GM20431 (cell line): ENCODE measurements at regions not wholly inside any gene's neighbourhood (a gene's known extent, or its start where the extent isn't known, plus 50 kb on each side); places are given as distances from the start of the nearest gene placed in this dataset.

Source experiments
- in situ Hi-C: fragments of 300-500 bp; cut with MseI, MboI; formaldehyde crosslinking; loops from one replicate; pipeline ENCODE4 v1.15.0; 2020; ENCODE audit warnings: low sequenced_read_pairs; ENCODE audit not compliant: unreplicated experiment

- in situ Hi-C loops = no loop called here
Observed at GRCh38 chr6:2542858-2543218, 207.9 kb downstream of the MYLK4 start.

- in situ Hi-C loops = no loop called here
Observed at GRCh38 chr6:2542101-2542857, 208.4 kb downstream of the MYLK4 start.

- in situ Hi-C loops = no loop called here
Observed at GRCh38 chr6:2536451-2536850, 214.3 kb downstream of the MYLK4 start.

DNA sequence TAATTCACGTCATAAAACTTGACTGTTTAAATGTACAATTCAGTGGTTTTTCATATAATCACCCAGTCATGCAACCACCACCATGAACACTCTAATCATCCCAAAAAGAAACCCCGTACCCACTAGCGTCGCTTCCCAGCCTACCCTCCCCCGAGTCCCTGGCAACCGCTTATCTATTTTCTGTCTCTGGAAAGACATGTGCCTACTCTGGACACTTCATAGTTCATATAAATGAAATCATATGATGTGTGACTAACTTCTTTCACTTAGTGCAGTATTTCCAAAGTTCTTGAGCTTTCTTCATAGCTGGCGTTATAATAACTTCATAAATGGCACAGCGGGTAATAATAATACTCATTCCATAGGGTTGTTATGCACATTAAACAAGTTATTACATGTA is 215.2 kb downstream of the MYLK4 start:
- in situ Hi-C loops = no loop called here

GRCh38 chr6:2534406-2535042 is 216.2 kb downstream of the MYLK4 start:
- in situ Hi-C loops = no loop called here

DNA sequence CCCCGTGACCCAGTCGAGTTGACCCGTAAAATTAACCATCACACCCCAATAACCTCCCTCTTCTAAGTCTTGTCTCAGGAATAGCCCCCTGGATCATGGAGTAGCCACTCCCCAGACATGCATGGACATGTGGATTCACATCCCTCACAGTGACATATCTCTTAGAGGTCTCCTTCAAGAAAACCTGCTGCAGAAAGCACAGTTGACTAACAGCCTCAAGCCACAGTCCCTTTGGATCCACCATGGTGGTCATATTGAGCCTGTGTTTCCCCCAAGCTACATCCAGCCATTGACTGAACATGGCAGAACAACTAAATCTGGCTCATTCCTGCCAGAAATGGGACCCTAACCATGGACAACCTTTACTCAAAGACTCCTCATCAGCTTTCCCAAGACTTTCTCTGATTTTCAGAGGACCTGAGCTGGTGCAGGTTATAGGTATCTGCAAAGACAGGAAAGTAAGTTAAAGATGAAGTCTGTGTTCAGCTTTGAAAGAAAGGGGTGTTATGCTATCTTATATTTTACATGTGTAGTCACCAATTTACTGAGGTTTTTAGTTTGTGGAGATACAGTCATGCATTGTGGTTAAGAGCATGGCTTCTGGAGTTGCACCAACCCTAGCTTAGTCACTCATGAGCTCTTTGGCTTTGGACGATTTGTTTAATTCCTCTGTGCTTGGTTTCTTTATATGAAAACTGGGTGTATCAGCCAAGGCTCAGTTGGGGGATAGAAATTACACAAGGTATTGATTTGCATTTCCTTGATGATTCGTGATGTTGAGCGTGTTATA is 219.1 kb downstream of the MYLK4 start:
- in situ Hi-C loops = no loop called here

GRCh38 chr6:2529211-2529719 is 221.5 kb downstream of the MYLK4 start:
- in situ Hi-C loops = no loop called here

GRCh38 chr6:2528156-2528555 is 222.6 kb downstream of the MYLK4 start:
- in situ Hi-C loops = no loop called here

GRCh38 chr6:2526766-2527165 is 224.0 kb downstream of the MYLK4 start:
- in situ Hi-C loops = no loop called here

DNA sequence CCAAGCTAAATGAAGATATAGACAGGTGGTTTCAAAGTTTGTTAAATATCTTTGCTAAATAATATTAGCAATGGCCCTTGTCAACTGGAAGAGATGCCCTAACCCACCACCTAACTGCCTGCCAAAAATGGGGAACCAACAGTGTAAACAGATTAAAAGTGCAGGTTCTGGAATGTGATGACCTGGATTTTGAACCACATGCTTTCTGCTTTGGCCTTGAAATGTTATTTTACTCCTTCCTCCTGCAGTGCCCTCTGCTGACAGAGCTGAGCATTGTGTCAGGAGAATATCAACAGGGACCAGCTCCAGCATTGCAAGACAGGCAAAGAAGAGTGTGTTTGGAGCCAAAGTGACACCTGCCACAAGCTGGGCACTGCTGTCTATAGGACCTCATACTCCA is 226.6 kb downstream of the MYLK4 start:
- in situ Hi-C loops = no loop called here

DNA sequence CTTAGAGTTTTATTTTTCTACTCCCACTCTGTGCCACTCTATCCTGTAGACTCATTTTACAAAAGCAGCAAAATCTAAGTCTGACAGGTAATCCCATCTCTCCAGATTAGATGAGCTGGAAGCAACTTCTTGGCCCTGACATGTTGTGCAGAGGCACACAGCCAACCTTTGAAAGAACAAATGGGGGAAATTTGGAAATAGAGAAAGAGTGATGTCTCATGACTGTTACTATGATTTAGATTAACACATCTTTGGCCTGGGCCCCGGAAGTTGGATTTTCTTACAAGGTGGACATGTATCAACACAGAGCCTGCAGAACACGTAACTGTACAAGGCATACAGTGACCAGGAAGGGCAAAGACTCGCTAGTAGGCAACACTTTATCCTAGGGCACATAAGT is 227.7 kb downstream of the MYLK4 start:
- in situ Hi-C loops = no loop called here

GRCh38 chr6:2522521-2522920 is 228.2 kb downstream of the MYLK4 start:
- in situ Hi-C loops = no loop called here

DNA sequence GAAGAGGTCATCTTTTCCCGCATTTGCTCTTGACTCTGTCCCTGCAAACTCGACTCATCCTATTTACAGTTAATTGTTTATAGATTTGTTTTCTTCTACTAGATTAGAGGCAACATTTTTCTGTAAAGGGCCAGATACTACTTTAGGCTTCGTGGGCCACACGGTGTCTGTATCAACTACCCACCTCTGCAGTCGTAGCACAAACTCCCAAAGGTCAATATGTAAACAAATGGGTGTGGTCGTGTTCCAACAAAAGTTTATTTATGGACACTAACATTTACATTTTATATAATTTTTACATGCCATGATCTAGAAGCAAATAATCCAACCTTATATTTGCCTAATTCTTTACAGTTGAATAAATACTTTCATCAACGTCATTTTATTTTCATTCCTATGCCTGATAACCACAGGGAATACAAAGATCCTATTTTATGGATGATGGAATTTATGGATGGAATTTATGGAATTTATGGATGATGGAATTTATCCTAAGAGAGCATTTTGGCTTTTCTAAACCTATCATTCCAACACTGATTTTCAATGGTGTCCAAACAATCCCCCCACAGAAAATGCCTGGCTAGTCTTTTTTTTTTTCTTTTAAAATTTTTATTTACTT is 232.8 kb downstream of the MYLK4 start:
- in situ Hi-C loops = no loop called here

GRCh38 chr6:2517401-2517800 is 233.3 kb downstream of the MYLK4 start:
- in situ Hi-C loops = no loop called here

GRCh38 chr6:2516059-2516458 is 234.7 kb downstream of the MYLK4 start:
- in situ Hi-C loops = no loop called here

GRCh38 chr6:2514965-2515543 is 235.7 kb downstream of the MYLK4 start:
- in situ Hi-C loops = no loop called here

DNA sequence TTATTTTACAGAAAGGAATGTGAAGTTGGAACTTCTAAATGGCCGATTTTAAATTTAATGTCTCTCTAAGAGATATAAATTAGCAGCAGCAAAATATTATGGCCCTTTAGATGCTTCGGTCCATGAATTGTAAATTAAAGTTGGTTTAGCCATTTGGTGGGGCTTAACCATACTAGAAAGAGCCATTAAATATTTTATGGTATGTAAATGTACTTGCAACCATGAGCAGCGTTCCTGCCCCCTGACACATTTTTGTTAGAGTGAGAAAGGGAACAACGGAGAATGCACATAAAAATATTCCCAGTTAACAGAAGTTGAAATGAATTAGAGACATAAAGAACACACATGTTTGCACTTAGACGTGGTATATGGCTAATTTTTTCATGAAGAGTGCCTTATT is 237.9 kb downstream of the MYLK4 start:
- in situ Hi-C loops = no loop called here

DNA sequence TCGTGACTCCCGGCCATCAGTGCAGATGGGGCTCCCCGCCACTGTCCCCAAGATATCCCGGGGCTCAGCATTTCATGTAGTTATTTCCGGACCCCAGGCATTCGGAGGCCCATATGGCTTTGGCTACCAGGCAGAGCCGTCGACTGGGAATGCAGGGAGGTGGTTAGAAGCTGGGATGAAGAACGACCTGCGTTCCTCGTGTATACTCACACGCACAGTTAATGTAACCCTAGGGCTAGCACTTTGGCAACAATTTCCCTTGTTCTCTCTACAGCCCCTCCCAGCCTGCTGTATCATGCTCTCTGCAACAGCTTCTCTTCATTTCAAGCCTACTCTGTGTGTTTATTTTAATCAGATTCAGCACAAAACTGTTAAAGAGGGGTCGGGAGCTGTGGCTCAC is 240.4 kb downstream of the MYLK4 start:
- in situ Hi-C loops = no loop called here

- in situ Hi-C loops = no loop called here
Observed at GRCh38 chr6:2509711-2510110, 241.0 kb downstream of the MYLK4 start.

- in situ Hi-C loops = no loop called here
Observed at GRCh38 chr6:2508071-2508470, 242.7 kb downstream of the MYLK4 start.
